Inflammatory macrophage (primary cell): ENCODE measurements at regions not wholly inside any gene's neighbourhood (a gene's known extent, or its start where the extent isn't known, plus 50 kb on each side); places are given as distances from the start of the nearest gene placed in this dataset.
A peak's percentile ranks its signal among the peaks of the same experiment; 100 is the strongest.
"Not testable (repeated sequence)": the region's sequence is repeated elsewhere in the genome, so short reads cannot be mapped to it uniquely, and the experiment has no call there.

Experiments
- DNase-seq, 2 donors: peaks; one replicate each; pipeline ENCODE4 v3.0.0-alpha.2; 2020 to 2022

DNA sequence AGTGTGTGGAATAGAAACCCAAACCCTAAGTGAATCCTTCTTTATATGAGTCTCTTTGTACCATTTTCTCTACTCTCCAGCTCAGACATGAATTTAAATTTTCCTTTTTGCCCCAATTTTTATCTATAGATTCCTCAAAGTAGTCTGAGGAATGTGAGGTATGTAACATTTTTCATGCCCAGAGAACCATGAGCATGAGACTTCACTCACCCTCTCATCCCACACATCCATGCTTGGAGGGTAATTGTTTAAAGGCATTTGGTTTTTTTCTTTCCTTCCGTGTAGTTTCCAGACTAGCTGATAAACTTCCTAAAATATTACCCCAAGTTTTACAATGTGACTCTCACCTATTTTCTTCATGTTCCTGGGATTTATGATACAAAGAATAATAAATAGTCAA lies 2056.8 kb upstream of the CELF4 start:
- no peak for DNase-seq

DNA sequence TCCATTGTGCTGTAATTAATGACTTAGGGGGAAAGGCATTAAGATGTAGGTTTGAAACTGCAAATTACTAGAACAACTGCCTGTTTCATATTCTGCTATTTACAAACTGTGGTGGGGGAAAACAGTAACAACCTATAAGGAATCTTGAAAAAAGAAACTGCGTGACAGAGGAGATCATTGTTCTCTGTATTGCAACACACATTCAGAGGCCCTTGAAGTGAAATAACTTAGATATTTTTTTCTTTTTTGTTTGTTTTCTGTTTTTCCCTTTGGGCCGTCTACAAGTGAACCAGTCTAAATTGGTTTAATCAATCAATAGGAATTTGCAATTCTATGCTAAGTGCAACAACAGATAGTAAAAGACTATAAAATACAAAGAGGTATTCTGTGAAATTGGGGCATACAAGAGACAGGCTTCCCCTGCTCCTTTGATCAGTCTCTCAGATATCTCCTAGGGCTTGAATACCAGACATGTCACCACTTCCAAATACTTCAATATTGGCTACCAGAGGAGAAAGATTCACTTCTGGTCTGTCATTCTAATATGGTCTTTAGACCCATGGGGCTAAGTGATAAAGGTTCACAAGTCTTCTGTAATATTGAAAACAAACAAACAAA lies 2055.1 kb upstream of the CELF4 start:
- DNase-seq = no peak

DNA sequence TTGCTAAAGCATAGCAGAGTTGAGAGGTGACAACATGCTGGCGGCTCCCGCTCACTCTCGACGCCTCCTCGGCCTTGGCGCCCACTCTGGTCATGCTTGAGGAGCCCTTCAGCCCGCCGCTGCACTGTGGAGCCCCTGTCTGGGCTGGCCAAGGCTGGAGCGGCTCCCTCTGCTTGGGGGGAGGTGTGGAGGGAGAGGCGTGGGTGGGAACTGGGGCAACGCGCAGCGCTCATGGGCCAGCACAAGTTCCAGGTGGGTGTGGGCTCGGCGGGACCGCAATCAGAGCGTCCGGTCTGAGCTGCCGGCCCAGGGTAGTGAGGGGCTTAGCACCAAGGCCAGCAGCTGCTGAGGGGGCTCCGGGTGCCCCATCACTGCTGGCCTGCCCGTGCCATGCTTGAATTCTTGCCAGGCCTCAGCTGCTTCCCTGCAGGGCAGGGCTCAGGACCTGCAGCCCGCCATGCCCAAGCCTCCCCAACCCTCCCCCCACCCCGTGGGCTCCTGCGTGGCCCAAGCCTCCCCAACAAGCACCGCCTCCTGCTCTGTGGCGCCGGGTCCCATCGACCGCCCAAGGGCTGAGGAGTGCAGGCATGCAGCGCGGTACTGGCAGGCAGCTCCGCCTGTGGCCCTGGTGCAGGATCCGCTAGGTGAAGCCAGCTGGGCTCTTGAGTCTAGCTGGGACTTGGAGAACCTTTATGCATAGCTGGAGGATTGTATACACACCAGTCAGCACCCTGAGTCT lies 2052.8 kb upstream of the CELF4 start:
- no peak for DNase-seq

DNA sequence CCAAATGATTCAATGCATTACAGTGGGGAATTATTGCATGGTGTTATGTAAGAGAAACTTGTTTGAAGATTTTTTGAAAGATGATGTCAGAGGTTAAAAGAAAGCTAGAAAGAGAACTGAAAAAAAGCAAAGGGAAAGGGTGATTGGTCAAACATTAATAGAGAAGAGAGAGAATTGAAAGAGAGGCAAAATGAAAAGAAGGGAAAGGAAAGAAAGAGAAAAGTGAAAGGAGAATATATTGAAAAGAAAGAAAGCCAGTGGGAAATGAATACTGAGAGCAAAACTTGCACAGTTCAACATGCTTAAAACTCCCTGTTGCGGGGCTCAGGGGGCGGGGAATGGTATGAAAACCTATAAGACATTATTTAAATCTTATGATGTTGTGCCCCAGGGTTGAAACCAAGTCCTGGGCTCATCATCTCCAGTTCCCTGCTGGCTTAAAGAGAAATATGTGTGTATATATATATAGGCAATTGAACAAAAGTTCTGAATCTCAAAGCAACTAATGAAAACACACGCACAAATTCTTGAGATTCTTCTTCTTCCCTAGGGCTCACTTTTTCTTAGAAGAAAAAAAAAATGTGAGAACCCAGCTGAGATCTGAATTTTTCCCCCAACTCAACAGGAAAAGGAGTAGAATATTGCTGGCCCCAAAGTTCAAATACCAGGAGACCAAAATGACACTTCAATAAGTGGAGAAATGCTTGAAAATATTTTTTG lies 2045.9 kb upstream of the CELF4 start:
- DNase-seq = no peak

DNA sequence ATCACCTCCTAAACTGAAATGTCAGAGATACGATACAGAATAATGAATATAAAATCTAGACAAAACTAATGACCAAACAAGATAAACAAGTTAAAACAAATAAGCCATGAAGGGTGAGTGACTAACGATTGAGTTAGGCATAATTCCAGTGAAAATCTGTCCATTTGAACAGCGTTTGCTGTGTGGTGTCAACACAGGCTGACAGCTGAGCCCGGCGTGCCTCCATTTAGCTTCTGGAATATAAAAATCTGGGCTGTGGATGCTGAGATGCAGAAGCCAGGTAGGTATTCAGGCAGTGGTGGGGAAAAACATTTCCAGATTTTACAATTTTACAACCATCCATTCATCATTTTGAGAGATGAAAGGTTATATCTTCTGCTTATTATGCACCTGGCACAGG lies 2041.4 kb upstream of the CELF4 start:
- DNase-seq = no peak

DNA sequence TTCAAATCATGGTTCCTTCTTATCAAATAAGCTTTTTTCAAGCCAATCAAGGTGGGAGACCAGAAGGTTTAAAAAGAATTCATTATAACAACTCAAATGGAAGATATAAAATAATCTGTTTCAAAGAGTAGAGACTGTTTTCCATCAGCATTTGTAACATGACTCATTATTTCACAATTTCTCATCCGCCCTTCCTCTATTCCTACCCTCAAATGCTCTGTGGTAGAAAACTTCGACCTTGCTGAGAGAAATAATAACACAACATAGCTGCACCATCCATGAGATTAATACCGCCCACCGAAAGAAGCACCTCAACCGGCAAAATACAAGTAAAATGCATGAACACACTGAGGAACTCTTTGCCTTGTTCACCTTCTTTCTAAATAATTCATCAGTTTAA lies 2039.2 kb upstream of the CELF4 start:
- DNase-seq = peak; percentile 4 to 43

DNA sequence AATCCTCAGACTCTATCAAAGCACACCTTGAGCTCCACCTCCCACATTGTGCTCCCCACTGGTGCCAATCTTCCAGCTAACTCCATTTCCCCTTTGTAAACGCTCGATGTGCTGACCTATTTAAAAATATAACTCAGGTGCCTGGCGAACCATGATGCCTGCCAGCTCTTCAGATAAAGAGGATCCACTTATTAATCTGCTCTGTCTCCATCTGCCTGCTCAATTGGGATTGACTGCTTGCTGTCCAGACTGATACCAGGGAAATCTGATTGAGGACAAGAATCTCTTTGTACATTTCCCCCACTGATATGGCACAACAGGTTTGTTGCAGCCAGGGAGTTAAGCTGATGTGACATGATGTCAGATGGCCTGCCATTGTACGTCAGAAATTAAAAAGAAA lies 2036.5 kb upstream of the CELF4 start:
- DNase-seq = no peak

DNA sequence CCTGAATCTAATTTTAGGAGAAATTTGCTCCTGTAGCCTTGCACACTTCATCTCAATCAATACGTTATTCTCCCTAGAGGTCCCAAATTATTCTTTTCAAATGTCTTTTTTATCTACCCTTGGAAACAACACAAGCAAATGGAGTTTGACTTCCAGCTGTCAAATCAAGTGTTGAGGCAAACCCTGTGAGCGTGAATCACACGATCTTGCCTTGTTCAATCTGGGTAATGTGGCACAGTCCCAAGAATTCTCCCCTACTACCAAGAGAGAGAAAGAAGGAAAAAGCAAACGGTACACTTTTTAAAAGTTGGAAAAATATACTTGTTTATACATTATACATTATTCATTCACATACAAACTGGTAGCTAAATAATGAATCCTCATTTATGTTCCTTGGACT lies 2035.3 kb upstream of the CELF4 start:
- no peak for DNase-seq

DNA sequence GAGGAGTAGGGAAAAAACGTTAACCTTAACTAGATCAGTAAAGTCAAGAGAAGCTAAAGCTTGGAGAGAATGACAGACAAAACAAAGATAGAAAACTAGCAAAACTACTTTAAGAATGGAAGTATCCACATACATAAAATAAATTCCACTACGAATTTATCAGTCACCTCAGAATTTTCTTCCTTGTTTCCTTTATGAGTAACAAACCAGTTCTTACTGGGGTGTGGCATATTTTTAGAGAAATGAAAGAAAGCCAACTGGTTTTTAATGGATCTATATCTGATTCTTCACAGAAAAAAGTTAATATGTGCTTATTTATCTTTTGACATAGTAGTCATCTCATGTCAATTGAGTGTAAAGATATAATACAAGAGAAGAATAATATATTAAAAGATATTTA lies 2033.7 kb upstream of the CELF4 start:
- DNase-seq = no peak

DNA sequence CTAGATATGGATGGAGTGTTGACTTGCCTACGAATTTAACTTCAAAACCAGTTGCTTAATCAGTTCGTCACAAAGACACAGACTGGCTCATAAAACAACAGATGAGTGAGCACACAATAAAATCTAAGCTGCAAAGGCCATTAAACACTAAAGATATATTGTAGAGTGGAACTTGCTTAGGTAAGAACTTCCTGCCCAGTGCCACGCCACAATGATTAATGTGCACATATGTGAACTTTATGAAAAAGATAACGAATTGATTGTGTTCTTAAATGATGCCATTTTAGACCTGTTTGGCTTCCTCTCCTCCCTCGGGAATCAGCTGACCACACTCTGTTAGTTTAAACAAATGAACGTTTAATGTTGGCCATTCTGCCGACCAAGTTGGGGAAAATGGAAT lies 2031.3 kb upstream of the CELF4 start:
- no peak for DNase-seq

DNA sequence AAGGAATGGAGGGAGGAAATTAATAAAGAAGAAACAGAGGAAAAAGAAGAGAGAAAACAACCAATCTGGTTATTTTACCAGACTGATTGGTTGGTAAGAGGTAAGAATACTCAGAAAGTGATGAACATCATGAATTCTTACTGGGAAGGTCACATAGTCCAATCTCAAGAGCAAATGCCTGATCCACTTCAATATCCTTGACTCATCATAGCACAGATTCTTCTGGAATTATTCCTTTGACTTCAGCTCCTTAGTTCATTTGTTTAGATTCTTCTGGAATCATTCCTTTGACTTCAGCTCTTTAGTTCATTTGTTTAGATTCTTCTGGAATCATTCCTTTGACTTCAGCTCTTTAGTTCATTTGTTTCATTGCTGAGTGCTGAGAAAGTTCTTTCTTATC lies 2030.6 kb upstream of the CELF4 start:
- no peak for DNase-seq

DNA sequence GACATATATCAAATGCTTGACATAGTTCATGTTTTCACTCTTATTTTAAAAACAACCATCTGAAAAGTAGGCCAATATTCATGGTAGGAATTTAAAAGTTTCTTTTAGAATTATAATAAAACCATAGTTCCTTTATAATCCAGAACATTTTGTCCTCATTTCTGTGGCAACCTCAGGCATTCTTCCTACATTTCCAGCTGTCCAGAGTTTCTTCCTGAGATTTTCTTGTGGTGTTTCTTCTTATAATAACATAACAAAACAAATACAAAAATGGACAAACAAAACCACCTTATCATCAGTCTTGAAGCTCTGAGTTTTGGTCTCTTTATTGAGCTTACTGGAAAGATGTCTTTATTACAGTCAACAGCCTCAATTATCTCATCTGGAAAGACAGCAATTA lies 2028.6 kb upstream of the CELF4 start:
- DNase-seq = no peak

DNA sequence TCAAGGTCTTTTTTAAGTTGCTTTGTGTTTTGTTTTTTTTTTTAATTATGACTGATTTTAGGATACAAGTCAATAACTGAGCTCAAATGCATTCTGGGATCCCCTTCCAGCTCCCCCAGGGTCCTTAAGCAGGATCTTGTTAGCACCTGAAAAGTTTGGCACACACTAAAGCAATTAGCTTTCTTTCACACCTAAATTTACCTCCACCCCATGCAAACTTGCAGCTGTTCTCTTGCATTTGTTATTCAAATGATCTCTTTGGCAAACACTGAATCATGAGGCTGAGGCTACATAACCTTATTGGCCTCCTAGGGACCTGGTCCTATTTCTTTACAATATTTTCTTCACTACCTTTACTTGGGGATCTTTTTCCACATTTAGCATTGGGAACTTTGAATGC lies 2026.1 kb upstream of the CELF4 start:
- DNase-seq = no peak

DNA sequence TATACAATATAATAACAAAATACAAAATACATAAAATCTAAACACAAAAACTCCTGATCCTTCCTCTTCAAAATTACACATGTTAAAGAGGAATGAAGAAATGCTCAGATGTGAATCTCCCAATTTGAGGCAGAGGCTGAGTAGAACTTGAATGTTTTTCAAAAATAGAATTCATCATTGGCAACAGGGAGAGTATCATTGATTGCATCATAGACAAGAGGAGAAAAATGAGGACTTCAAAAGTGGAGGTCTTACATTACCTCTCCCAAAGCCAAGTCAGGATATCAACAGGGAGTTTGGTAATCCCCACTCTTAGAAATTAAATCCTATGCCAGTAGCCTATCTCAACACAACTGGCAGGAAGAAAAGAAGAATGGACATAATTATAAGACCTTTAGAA lies 2023.9 kb upstream of the CELF4 start:
- no peak for DNase-seq

DNA sequence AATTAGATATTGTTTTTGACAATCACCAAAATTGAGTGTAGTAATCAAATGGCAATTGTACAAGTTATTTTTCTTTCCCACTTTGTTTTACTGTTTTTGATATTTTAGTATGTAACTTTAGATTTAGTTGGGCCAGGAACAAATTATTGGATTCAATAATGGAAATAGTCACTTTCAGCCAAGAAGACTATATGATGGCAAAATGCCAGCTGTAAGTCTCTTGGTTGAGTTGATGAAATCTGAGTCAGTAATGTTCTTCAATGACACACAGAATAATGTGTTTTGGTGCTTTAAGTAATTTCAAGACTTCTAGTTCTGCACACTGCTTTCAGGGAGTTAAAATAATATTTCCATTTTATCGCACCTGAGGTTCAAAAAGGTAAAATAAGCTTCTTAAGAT lies 2022.0 kb upstream of the CELF4 start:
- no peak for DNase-seq

DNA sequence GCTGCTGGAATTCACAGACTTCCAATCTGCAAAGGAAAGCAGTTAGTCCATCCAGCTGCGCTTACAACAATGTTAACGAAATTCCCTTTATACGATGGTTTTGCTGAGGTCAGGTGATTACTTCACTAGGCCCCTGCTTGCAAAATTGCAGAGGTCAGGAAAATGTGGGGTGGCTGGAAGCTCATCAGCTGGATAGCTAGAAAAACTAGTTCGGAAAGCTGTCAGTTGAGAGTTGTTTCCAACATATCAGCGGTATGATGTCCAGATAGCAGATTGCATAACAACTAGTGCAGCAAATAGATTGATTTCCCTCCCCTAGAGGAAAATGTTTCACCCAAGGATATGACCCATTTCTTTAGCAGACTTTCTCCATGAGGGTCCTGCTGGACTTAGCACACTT lies 2021.1 kb upstream of the CELF4 start:
- DNase-seq = no peak

DNA sequence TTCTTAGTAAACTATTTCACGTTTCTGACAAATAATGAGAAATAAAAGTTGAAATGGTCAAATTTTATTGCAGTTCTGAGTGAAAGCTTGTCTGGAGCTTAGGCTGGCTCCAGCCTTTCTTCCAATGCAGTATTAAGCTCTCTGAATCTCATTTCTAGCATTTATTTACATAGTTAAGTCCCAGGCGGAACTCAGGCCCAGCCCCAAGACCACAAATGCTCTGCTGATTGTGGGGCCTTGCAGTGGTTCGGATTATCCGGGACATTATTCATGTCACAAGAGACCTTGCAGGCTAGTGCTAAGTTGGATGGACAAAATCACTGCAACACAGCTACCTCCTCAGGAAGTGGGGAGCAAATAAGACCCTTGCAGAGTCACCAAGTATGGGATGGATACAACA lies 2009.3 kb upstream of the CELF4 start:
- DNase-seq = no peak

DNA sequence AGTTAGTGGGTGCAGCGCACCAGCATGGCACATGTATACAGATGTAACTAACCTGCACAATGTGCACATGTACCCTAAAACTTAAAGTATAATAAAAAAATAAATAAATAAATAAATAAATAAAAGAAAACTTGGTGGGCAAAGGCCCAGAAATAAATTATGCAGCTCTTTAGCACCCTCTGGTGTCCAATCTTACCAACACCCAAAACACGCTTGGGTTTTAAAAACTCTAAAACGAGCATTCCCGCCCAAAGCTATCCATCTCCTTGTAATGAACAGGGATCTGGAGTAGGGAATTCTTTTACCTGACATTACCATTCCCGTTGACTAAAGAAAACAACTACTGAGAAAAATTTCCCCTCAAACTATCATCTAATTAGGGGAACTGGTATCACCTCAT lies 2005.9 kb upstream of the CELF4 start:
- DNase-seq = peak in 1 of 2 donors; percentile 17

DNA sequence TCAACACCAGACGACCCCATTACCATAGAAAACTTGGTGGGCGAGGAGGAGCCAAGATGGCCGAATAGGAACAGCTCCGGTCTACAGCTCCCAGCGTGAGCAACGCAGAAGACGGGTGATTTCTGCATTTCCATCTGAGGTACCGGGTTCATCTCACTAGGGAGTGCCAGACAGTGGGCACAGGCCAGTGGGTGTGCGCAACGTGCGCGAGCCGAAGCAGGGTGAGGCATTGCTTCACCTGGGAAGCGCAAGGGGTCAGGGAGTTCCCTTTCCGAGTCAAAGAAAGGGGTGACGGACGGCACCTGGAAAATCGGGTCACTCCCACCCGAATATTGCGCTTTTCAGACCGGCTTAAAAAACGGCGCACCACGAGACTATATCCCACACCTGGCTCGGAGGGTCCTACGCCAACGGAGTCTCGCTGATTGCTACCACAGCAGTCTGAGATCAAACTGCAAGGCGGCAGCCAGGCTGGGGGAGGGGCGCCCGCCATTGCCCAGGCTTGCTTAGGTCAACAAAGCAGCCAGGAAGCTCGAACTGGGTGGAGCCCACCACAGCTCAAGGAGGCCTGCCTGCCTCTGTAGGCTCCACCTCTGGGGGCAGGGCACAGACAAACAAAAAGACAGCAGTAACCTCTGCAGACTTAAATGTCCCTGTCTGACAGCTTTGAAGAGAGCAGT lies 2000.1 kb upstream of the CELF4 start:
- not testable (repeated sequence) for DNase-seq

DNA sequence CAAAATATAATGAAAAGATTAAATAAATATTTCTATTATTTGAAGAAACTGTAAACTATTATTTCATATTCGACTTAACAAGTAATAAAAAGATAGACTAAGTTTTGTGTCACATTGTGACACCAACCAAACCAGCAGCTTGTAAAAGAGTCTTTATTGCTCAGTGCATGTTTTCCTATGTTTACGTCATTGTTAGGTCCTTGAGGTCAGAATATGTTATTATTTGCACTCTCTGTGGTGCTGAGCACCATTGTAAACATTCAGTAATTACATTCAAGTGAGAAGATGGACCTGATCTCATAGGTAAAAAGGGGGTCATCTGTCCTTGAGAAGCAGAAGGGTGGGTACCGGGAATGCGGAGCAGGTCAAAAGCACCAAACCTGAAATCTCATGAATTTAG lies 1999.1 kb upstream of the CELF4 start:
- no peak for DNase-seq

DNA sequence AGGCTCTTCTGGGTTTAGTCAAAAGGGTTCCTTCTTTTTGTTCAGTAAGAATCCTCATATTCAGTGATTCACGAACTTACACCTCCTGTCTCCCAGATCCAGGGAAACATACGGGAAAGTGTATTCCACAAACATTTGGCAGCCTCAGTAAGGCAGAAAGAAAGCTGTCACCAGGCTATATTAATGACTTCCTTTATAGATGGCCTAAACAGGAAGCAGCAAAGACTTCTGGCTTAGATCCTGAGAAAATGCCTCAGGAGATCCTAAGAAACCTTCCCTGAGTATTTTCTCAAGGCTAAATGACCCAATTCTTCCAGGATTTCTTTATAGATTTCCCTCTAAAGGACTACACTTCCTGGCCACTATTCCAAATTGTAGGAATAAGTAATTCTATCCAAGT lies 1995.5 kb upstream of the CELF4 start:
- no peak for DNase-seq

DNA sequence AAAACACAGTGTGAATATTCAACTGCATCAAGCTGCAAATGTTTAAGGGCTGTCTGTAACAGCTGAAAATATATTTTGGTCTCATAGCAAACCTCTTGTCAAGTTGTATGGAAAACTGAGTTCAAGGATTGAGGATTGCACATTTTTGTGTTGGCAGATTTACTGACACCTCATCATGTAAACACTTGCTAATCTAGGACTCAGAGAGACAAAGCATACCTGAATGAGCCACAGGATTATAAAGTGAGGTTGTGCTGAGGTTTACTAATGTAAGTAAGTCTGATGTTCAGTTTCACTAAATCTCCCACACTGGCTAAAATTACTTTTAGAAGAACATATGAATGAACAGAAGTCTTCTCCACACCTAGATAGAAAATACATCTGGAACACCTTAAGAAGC lies 1993.1 kb upstream of the CELF4 start:
- DNase-seq = no peak

DNA sequence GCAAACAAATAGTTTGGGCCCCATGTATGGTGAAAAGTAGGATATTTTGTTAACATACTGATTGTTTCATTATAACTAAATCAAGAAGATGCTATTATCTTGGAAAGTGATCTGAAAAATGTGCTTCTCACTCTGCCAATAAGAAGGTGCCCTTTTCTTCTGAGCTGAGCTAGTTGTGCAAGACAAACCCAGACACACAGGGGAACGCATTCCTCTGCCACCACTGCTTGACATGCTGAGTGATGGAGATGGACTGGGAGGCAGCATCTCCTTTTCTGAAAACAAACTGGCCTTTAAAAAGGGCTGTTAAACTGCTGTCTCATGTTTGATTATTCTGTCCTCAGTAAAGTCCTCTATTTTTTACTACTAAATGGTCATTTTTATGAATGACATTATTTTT lies 1989.9 kb upstream of the CELF4 start:
- no peak for DNase-seq

DNA sequence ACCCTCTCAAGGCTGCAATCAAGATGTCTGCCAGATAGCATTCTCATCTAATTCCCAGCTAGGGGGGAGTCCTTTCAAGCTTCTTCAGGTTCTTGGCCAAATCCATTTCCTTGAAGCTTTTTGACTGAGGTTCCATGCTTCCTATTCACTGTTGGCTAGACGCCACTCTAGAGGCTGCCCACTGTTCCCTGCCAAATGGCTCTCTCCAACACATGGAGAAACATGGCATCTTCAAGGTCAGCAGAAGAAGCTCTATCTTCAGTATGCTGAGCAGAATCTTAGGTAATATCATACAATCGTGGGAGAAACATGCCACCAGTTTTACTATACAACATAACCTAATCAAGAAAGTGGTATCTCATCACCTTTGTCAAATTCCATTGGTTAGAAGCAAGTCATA lies 1985.1 kb upstream of the CELF4 start:
- no peak for DNase-seq
